ENCODE measurements at regions not wholly inside any gene's neighbourhood (a gene's known extent, or its start where the extent isn't known, plus 50 kb on each side); places are given as distances from the start of the nearest gene placed in this dataset.

DNA sequence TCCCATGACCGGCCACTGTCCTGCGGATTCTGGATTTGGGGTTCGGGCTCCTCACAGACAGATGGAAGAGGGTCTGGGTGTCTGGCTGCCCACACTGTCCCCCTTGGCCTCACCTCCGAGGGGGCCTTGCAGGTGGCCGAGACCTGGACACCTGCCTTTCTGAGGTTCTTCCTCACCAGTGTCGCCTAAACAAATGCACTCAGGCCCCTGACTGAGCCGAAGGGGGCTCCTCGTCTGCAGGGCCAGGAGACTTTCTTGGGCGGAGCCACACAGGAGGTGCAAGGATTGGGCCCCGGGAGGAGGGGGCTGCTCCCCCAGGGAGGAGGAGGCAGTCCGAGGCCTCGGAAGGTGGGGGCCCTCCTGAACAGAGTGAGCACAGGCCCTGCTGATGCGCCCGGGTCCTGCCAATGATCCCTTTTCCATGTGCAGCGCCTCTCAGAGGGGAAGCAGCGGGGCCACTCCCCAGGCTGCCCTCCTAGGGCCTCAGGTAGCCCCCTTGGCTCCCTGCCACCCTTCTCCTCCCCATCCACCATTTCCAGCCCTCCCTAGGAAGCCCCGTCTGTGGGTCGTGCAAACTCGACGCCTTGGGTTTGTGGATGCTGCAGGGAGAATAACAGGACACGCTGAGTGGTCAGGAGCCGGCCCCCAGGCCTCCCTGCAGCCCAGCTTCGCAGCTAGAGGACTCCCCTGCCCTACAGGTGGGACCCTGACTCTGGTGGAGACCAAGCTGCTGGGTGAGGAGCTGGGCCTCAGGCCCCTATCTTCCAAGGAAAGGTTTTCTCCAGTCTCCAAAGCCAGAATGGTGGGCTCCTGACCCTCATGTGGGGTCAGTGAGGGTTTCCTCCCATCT lies 63.4 kb upstream of the ZNF469 start:
- H3K4me1 ChIP-seq (ENCODE audit: control insufficient read depth in 2 of 2, insufficient read depth in 1 of 2, low read depth in 1 of 2, low read length in 2 of 2): peaks cover 8 to 9% of the 10 kb centered on the region in 2 donors
- no peak overlapping the region for H2BK12ac ChIP-seq (ENCODE audit: low read length)
- H2AK5ac ChIP-seq (ENCODE audit: low read depth, low read length): peak overlapping the region; percentile 66
- H3K23ac ChIP-seq (ENCODE audit: low read depth, low read length, poor library complexity): no peak overlapping the region
- peaks cover 0 to 4% of the 10 kb centered on the region in 2 donors for H3K9me3 ChIP-seq (replicated peaks in 1 of 2; ENCODE audit: control insufficient read depth in 2 of 2, insufficient read depth in 1 of 2, low read depth in 1 of 2, low read length in 2 of 2)
- no peak overlapping the region for H3K4me2 ChIP-seq (ENCODE audit: insufficient read depth, low read length, poor library complexity, severe bottlenecking)
- no peak for DNase-seq (ENCODE audit: low spot score)
- no peak overlapping the region for H2BK120ac ChIP-seq (ENCODE audit: low read depth, low read length)
- H2BK5ac ChIP-seq (ENCODE audit: low read length): peak overlapping the region; percentile 29
- no peak overlapping the region for H4K91ac ChIP-seq (ENCODE audit: low read depth, low read length, poor library complexity)
- H3K4ac ChIP-seq (ENCODE audit: low read length): no peak overlapping the region
- H2AFZ ChIP-seq (ENCODE audit: low read length): no peak overlapping the region
- peak overlapping the region; percentile 48 for H3K18ac ChIP-seq (ENCODE audit: low read length)
- no CpG with 5 or more reads among the region's 23 CpGs for WGBS, 2 donors (ENCODE audit: extremely low coverage in 2 of 2, insufficient read length in 2 of 2, insufficient replicate concordance in 1 of 2)
- H2BK15ac ChIP-seq (ENCODE audit: low read length): no peak overlapping the region
- H4K8ac ChIP-seq (ENCODE audit: low read depth, low read length): no peak overlapping the region
- H3K27ac ChIP-seq (replicated peaks; ENCODE audit: low read length): no peak overlapping the region
- H3K36me3 ChIP-seq (replicated peaks in 1 of 2; ENCODE audit: control insufficient read depth in 2 of 2, insufficient read depth in 2 of 2, low read length in 2 of 2): peaks cover 0 to 2% of the 10 kb centered on the region in 2 donors
- H3K27me3 ChIP-seq (ENCODE audit: control insufficient read depth in 3 of 3, insufficient read depth in 3 of 3, low read depth in 1 of 3, low read length in 3 of 3): no peaks in the 10 kb centered on the region
- H3K14ac ChIP-seq (ENCODE audit: low read length): peak overlapping the region; percentile 25
- no peak overlapping the region for H3K9ac ChIP-seq (ENCODE audit: low read depth, low read length, poor library complexity)
- peaks cover 4% of the 10 kb centered on the region for H3K79me1 ChIP-seq (ENCODE audit: low read depth, low read length)
- no peak overlapping the region for H3K4me3 ChIP-seq (ENCODE audit: low read length in 2 of 2)

DNA sequence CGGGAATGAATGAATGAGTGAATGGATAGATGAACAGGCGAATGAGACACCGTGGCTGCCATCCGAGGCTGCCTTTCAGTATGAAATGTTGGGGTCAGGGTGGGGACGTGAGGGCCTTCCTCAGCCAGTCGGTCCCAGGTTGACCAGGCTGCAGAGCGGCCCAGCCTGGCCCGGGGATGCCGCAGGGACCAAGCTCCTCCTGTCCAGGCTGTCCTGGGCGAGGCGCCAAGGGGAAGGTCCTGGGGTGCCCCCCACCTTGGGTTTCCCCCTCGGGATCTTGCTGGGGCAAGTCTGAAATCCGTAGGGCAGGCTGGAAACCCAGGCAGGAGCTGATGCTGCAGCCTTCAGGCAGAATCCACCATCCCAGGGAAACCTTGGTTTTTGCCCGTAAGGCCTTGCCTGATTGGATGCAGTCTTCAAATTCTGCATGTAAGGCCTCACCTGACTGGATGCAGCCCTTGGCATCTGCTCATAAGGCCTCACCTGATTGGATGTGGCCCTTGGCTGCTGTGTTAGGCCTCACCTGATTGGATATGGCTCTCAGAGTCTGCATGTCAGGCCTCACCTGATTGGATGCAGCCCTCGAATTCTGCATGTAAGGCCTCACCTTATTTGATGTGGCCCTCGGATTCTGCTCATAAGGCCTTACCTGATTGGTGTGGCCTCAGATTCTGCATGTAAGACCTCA lies 61.7 kb upstream of the ZNF469 start:
- H4K91ac ChIP-seq (ENCODE audit: low read depth, low read length, poor library complexity): no peak overlapping the region
- H3K18ac ChIP-seq (ENCODE audit: low read length): no peak overlapping the region
- no peak overlapping the region for H3K4me3 ChIP-seq (ENCODE audit: low read length in 2 of 2)
- no peak overlapping the region for H3K9ac ChIP-seq (ENCODE audit: low read depth, low read length, poor library complexity)
- H3K27ac ChIP-seq (replicated peaks; ENCODE audit: low read length): no peak overlapping the region
- peaks cover 0 to 2% of the 10 kb centered on the region in 2 donors for H3K36me3 ChIP-seq (replicated peaks in 1 of 2; ENCODE audit: control insufficient read depth in 2 of 2, insufficient read depth in 2 of 2, low read length in 2 of 2)
- no peak overlapping the region for H2AFZ ChIP-seq (ENCODE audit: low read length)
- H2BK5ac ChIP-seq (ENCODE audit: low read length): no peak overlapping the region
- H2BK15ac ChIP-seq (ENCODE audit: low read length): no peak overlapping the region
- WGBS, 2 donors (ENCODE audit: extremely low coverage in 2 of 2, insufficient read length in 2 of 2, insufficient replicate concordance in 1 of 2): no CpG with 5 or more reads among the region's 16 CpGs
- no peak overlapping the region for H3K23ac ChIP-seq (ENCODE audit: low read depth, low read length, poor library complexity)
- H3K79me1 ChIP-seq (ENCODE audit: low read depth, low read length): no peaks in the 10 kb centered on the region
- H3K14ac ChIP-seq (ENCODE audit: low read length): no peak overlapping the region
- H3K4me1 ChIP-seq (ENCODE audit: control insufficient read depth in 2 of 2, insufficient read depth in 1 of 2, low read depth in 1 of 2, low read length in 2 of 2): peaks cover under 1 to 2% of the 10 kb centered on the region in 2 donors
- no peak overlapping the region for H2BK120ac ChIP-seq (ENCODE audit: low read depth, low read length)
- no peak overlapping the region for H3K4ac ChIP-seq (ENCODE audit: low read length)
- H3K4me2 ChIP-seq (ENCODE audit: insufficient read depth, low read length, poor library complexity, severe bottlenecking): no peak overlapping the region
- H2BK12ac ChIP-seq (ENCODE audit: low read length): no peak overlapping the region
- H3K27me3 ChIP-seq (ENCODE audit: control insufficient read depth in 3 of 3, insufficient read depth in 3 of 3, low read depth in 1 of 3, low read length in 3 of 3): no peaks in the 10 kb centered on the region
- no peak for DNase-seq (ENCODE audit: low spot score)
- peaks cover 0 to 4% of the 10 kb centered on the region in 2 donors for H3K9me3 ChIP-seq (replicated peaks in 1 of 2; ENCODE audit: control insufficient read depth in 2 of 2, insufficient read depth in 1 of 2, low read depth in 1 of 2, low read length in 2 of 2)
- no peak overlapping the region for H2AK5ac ChIP-seq (ENCODE audit: low read depth, low read length)
- peak overlapping the region; percentile 72 for H4K8ac ChIP-seq (ENCODE audit: low read depth, low read length)

DNA sequence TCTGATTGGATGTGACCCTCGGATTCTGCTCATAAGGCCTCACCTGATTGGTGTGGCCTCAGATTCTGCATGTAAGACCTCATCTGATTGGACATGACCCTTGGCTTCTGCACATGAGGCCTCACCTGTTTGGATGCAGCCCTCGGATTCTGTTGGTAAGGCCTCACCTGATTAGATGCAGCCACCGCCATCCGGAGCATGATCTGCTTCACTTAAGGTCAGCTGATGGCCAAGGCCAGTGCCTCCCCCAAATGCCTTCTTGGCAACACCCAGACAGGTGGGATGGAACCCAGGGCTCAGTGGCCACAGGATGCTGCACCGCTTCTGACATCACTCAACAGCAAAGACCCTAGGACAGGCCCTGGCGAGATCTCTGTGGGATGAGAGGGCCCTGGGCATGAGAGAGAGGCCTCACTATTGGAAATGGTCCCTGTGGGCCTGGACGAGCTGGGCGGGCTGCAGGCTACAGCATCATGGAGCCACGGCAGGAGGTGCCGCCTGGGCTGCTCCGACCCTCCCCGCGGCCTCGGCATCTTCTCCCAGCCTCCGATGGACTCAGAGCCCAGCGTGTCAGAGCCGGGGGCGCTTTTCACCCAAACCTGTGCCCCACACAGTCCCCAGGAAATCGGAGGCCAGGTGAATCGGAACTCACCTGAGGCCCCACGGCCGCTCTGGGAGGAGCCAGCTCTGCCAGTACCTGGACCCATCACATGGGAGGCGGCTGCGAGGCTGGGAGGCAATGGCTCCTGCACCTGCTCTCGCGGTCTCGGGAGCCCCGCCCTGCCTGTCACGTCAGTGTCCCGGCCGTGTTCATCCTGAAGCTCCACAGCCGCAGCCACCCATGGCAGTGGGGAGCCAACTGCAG lies 60.9 kb upstream of the ZNF469 start:
- Histone ChIP-seq H3K4ac (ENCODE audit: low read length) (no peak overlapping the region), H3K4me1 (ENCODE audit: control insufficient read depth in 2 of 2, insufficient read depth in 1 of 2, low read depth in 1 of 2, low read length in 2 of 2) (no peaks in the 10 kb centered on the region), H2BK120ac (ENCODE audit: low read depth, low read length) (no peak overlapping the region), H3K18ac (ENCODE audit: low read length) (peak overlapping the region; percentile 35), H3K4me3 (ENCODE audit: low read length in 2 of 2) (no peak overlapping the region), H4K8ac (ENCODE audit: low read depth, low read length) (no peak overlapping the region), H3K79me1 (ENCODE audit: low read depth, low read length) (no peaks in the 10 kb centered on the region), H3K9ac (ENCODE audit: low read depth, low read length, poor library complexity) (peak overlapping the region; percentile 21), H4K91ac (ENCODE audit: low read depth, low read length, poor library complexity) (no peak overlapping the region), H3K27ac (replicated peaks; ENCODE audit: low read length) (no peak overlapping the region), H3K9me3 (replicated peaks in 1 of 2; ENCODE audit: control insufficient read depth in 2 of 2, insufficient read depth in 1 of 2, low read depth in 1 of 2, low read length in 2 of 2) (peaks cover 0 to 4% of the 10 kb centered on the region in 2 donors), H2BK15ac (ENCODE audit: low read length) (peak overlapping the region; percentile 26), H2AK5ac (ENCODE audit: low read depth, low read length) (peak overlapping the region; percentile 88), H2AFZ (ENCODE audit: low read length) (no peak overlapping the region), H2BK12ac (ENCODE audit: low read length) (peak overlapping the region; percentile 58), H3K4me2 (ENCODE audit: insufficient read depth, low read length, poor library complexity, severe bottlenecking) (peak overlapping the region; percentile 18), H3K27me3 (ENCODE audit: control insufficient read depth in 3 of 3, insufficient read depth in 3 of 3, low read depth in 1 of 3, low read length in 3 of 3) (no peaks in the 10 kb centered on the region), H3K36me3 (replicated peaks in 1 of 2; ENCODE audit: control insufficient read depth in 2 of 2, insufficient read depth in 2 of 2, low read length in 2 of 2) (peaks cover 0 to 2% of the 10 kb centered on the region in 2 donors), H2BK5ac (ENCODE audit: low read length) (peak overlapping the region; percentile 13), H3K23ac (ENCODE audit: low read depth, low read length, poor library complexity) (no peak overlapping the region), H3K14ac (ENCODE audit: low read length) (peak overlapping the region; percentile 89)
- no CpG with 5 or more reads among the region's 32 CpGs for WGBS, 2 donors (ENCODE audit: extremely low coverage in 2 of 2, insufficient read length in 2 of 2, insufficient replicate concordance in 1 of 2)
- no peak for DNase-seq (ENCODE audit: low spot score)

Measured in neuronal stem cell (in vitro differentiated cells).